ENCODE measurements at regions not wholly inside any gene's neighbourhood (a gene's known extent, or its start where the extent isn't known, plus 50 kb on each side); places are given as distances from the start of the nearest gene placed in this dataset.

GRCh38 chr13:68523838-68524424, 1293.8 kb upstream of the PCDH9 start:
- DNase-seq (ENCODE audit: low read depth), result no peak
- TF ChIP-seq CTCF (IDR thresholded peaks at IDR 0.05; ENCODE audit: insufficient read depth, low read length, poor library complexity, severe bottlenecking), result no peak
- H3K27me3 ChIP-seq (ENCODE audit: control insufficient read depth, insufficient read depth, low read length), result no peaks in the 10 kb centered on the region
- no peak overlapping the region for H3K4me3 ChIP-seq (ENCODE audit: low read depth, low read length)
- H3K36me3 ChIP-seq (ENCODE audit: control insufficient read depth, insufficient read depth, low read length), result no peaks in the 10 kb centered on the region

- DNase-seq (ENCODE audit: low read depth), result no peak
- H3K4me3 ChIP-seq (ENCODE audit: low read depth, low read length), result no peak overlapping the region
- no peaks in the 10 kb centered on the region for H3K27me3 ChIP-seq (ENCODE audit: control insufficient read depth, insufficient read depth, low read length)
- no peak for TF ChIP-seq CTCF (IDR thresholded peaks at IDR 0.05; ENCODE audit: insufficient read depth, low read length, poor library complexity, severe bottlenecking)
- no peaks in the 10 kb centered on the region for H3K36me3 ChIP-seq (ENCODE audit: control insufficient read depth, insufficient read depth, low read length)
Observed at GRCh38 chr13:68522184-68522583, 1292.0 kb upstream of the PCDH9 start.

- Histone ChIP-seq H3K36me3 (ENCODE audit: control insufficient read depth, insufficient read depth, low read length) (no peaks in the 10 kb centered on the region), H3K27me3 (ENCODE audit: control insufficient read depth, insufficient read depth, low read length) (no peaks in the 10 kb centered on the region), H3K4me3 (ENCODE audit: low read depth, low read length) (no peak overlapping the region)
- TF ChIP-seq CTCF (IDR thresholded peaks at IDR 0.05; ENCODE audit: insufficient read depth, low read length, poor library complexity, severe bottlenecking), result no peak
- DNase-seq (ENCODE audit: low read depth), result peak; percentile 38
Observed at GRCh38 chr13:68509734-68510621, 1279.8 kb upstream of the PCDH9 start.

- H3K27me3 ChIP-seq (ENCODE audit: control insufficient read depth, insufficient read depth, low read length), result no peaks in the 10 kb centered on the region
- TF ChIP-seq CTCF (IDR thresholded peaks at IDR 0.05; ENCODE audit: insufficient read depth, low read length, poor library complexity, severe bottlenecking), result no peak
- no peaks in the 10 kb centered on the region for H3K36me3 ChIP-seq (ENCODE audit: control insufficient read depth, insufficient read depth, low read length)
- no peak overlapping the region for H3K4me3 ChIP-seq (ENCODE audit: low read depth, low read length)
- DNase-seq (ENCODE audit: low read depth), result no peak
Observed at GRCh38 chr13:68506888-68507551, 1276.9 kb upstream of the PCDH9 start.

- Histone ChIP-seq H3K4me3 (ENCODE audit: low read depth, low read length) (no peak overlapping the region), H3K36me3 (ENCODE audit: control insufficient read depth, insufficient read depth, low read length) (no peaks in the 10 kb centered on the region), H3K27me3 (ENCODE audit: control insufficient read depth, insufficient read depth, low read length) (no peaks in the 10 kb centered on the region)
- no peak for TF ChIP-seq CTCF (IDR thresholded peaks at IDR 0.05; ENCODE audit: insufficient read depth, low read length, poor library complexity, severe bottlenecking)
- DNase-seq (ENCODE audit: low read depth), result no peak
Observed at GRCh38 chr13:68490594-68490993, 1260.5 kb upstream of the PCDH9 start.
